ENCODE measurements at regions not wholly inside any gene's neighbourhood (a gene's known extent, or its start where the extent isn't known, plus 50 kb on each side); places are given as distances from the start of the nearest gene placed in this dataset.

DNA sequence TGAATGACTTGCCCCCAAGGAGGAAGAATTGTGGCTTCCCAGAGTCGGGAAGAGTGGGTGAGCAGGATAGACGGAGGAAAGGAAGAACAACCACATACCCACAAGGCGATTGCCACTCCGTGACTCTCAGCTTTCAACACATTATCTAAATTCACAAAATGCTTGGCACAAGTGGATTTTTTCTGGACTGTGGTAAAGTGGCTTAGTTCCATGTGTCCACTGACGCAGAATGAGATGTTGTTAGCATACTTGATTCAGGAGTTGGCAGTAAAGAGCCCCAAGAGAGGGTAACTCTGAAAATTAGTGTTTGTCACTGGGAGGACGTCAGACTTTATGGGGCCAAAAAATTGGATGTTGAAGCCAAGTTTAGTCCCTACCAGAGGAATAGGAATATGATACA is 198.8 kb upstream of the CTNNB1 start:
- Histone ChIP-seq H3K9me3 (ENCODE audit: control insufficient read depth in 5 of 5, low read length in 5 of 5) (no peaks in the 10 kb centered on the region), H3K27me3 (ENCODE audit: control insufficient read depth in 5 of 5, insufficient read depth in 4 of 5, low read length in 5 of 5) (peaks cover 0 to 2% (median 0%) of the 10 kb centered on the region in 5 donors), H3K4me1 (ENCODE audit: control insufficient read depth in 5 of 5, insufficient read depth in 5 of 5, low read length in 5 of 5) (peaks cover 0 to 22% (median 5%) of the 10 kb centered on the region in 5 donors), H3K27ac (ENCODE audit: low read depth, low read length) (no peak overlapping the region), H3K4me3 (ENCODE audit: low read depth in 1 of 5, low read length in 5 of 5) (no peak overlapping the region), H3K36me3 (ENCODE audit: control insufficient read depth in 5 of 5, insufficient read depth in 5 of 5, low read length in 5 of 5) (no peaks in the 10 kb centered on the region), H3K9ac (ENCODE audit: low read length in 5 of 5) (no peak overlapping the region)

DNA sequence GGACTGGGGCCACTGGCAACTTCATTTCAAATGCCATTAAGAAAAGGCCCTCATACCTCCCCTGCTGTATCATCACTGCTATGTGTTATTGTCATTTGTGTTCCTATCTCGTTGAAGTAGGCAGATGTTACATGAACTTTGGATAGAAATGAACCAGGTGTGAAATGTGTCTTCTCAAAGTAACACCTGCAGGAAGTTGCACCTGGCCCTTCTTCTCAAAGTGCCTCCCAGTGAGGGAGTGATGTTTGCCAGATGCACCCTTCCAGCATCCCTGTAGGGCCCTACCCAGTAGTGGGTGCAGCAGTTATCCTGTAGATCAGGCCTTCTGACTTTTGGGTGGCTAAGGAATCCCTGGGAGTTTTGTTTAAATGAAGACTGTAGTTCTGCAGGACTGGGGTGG is 197.7 kb upstream of the CTNNB1 start:
- no peak overlapping the region for H3K9ac ChIP-seq (ENCODE audit: low read length in 5 of 5)
- H3K36me3 ChIP-seq (ENCODE audit: control insufficient read depth in 5 of 5, insufficient read depth in 5 of 5, low read length in 5 of 5), result no peaks in the 10 kb centered on the region
- H3K27ac ChIP-seq (ENCODE audit: low read depth, low read length), result no peak overlapping the region
- H3K4me3 ChIP-seq (ENCODE audit: low read depth in 1 of 5, low read length in 5 of 5), result no peak overlapping the region
- H3K9me3 ChIP-seq (ENCODE audit: control insufficient read depth in 5 of 5, low read length in 5 of 5), result no peaks in the 10 kb centered on the region
- peaks cover 0 to 22% (median 5%) of the 10 kb centered on the region in 5 donors for H3K4me1 ChIP-seq (ENCODE audit: control insufficient read depth in 5 of 5, insufficient read depth in 5 of 5, low read length in 5 of 5)
- no peaks in the 10 kb centered on the region for H3K27me3 ChIP-seq (ENCODE audit: control insufficient read depth in 5 of 5, insufficient read depth in 4 of 5, low read length in 5 of 5)

DNA sequence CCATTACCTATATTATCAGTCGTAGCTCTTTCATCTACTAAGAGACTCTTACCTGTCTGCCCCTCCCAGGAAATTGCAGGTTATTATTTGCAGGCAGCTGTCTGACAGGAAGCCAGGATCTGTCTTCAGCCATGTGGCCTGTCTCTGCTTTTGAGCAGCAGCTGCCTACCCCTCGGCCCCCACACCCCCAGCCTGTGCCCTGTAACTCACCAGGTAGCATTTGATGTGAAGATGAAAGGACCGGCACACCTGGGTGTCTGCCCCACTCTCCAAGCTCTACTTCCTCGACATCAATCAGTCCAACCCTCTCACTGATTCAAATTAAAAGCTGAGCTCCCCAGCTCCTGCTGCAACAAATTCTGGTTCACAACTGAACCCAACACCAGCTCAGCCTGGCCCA is 197.2 kb upstream of the CTNNB1 start:
- peaks cover 0 to 22% (median 5%) of the 10 kb centered on the region in 5 donors for H3K4me1 ChIP-seq (ENCODE audit: control insufficient read depth in 5 of 5, insufficient read depth in 5 of 5, low read length in 5 of 5)

DNA sequence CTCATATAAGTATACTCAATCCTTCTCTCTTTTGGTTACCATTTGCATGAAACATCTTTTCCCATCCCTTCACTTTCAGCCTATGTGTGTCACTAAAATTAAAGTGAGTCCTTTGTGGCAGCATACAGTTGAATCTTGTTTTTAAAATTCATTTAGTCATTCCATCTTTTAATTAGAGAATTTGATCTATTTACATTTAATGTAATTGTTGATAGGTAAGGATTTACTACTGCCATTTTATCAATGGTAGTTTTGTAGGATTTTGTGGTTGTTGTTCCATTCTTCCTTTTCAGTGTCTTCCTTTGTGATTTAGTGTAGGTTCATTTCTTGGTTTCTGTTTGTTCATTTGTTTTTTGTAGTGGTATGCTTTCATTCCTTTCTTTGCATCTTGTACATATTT is 191.9 kb upstream of the CTNNB1 start:
- Histone ChIP-seq H3K9ac (ENCODE audit: low read length in 5 of 5) (no peak overlapping the region), H3K4me1 (ENCODE audit: control insufficient read depth in 5 of 5, insufficient read depth in 5 of 5, low read length in 5 of 5) (no peaks in the 10 kb centered on the region), H3K27ac (ENCODE audit: low read depth, low read length) (no peak overlapping the region), H3K27me3 (ENCODE audit: control insufficient read depth in 5 of 5, insufficient read depth in 4 of 5, low read length in 5 of 5) (peaks cover 0 to 4% (median 0%) of the 10 kb centered on the region in 5 donors), H3K9me3 (ENCODE audit: control insufficient read depth in 5 of 5, low read length in 5 of 5) (peaks cover 0 to 11% (median 6%) of the 10 kb centered on the region in 5 donors), H3K36me3 (ENCODE audit: control insufficient read depth in 5 of 5, insufficient read depth in 5 of 5, low read length in 5 of 5) (no peaks in the 10 kb centered on the region), H3K4me3 (ENCODE audit: low read depth in 1 of 5, low read length in 5 of 5) (no peak overlapping the region)

More for the DNA sequence above, 197.2 kb upstream of the CTNNB1 start:
- H3K27ac ChIP-seq (ENCODE audit: low read depth, low read length), result no peak overlapping the region
- H3K27me3 ChIP-seq (ENCODE audit: control insufficient read depth in 5 of 5, insufficient read depth in 4 of 5, low read length in 5 of 5), result no peaks in the 10 kb centered on the region
- peaks cover 0 to 4% (median 3%) of the 10 kb centered on the region in 5 donors for H3K9me3 ChIP-seq (ENCODE audit: control insufficient read depth in 5 of 5, low read length in 5 of 5)
- no peak overlapping the region for H3K9ac ChIP-seq (ENCODE audit: low read length in 5 of 5)
- H3K36me3 ChIP-seq (ENCODE audit: control insufficient read depth in 5 of 5, insufficient read depth in 5 of 5, low read length in 5 of 5), result no peaks in the 10 kb centered on the region
- H3K4me3 ChIP-seq (ENCODE audit: low read depth in 1 of 5, low read length in 5 of 5), result no peak overlapping the region

GRCh38 chr3:41011854-41012253 is 187.5 kb upstream of the CTNNB1 start:
- Histone ChIP-seq H3K27me3 (ENCODE audit: control insufficient read depth in 5 of 5, insufficient read depth in 4 of 5, low read length in 5 of 5) (peaks cover 0 to 8% (median 0%) of the 10 kb centered on the region in 5 donors), H3K27ac (ENCODE audit: low read depth, low read length) (no peak overlapping the region), H3K4me1 (ENCODE audit: control insufficient read depth in 5 of 5, insufficient read depth in 5 of 5, low read length in 5 of 5) (no peaks in the 10 kb centered on the region), H3K9me3 (ENCODE audit: control insufficient read depth in 5 of 5, low read length in 5 of 5) (peaks cover 0 to 10% (median 6%) of the 10 kb centered on the region in 5 donors), H3K9ac (ENCODE audit: low read length in 5 of 5) (no peak overlapping the region), H3K4me3 (ENCODE audit: low read depth in 1 of 5, low read length in 5 of 5) (no peak overlapping the region), H3K36me3 (ENCODE audit: control insufficient read depth in 5 of 5, insufficient read depth in 5 of 5, low read length in 5 of 5) (no peaks in the 10 kb centered on the region)

DNA sequence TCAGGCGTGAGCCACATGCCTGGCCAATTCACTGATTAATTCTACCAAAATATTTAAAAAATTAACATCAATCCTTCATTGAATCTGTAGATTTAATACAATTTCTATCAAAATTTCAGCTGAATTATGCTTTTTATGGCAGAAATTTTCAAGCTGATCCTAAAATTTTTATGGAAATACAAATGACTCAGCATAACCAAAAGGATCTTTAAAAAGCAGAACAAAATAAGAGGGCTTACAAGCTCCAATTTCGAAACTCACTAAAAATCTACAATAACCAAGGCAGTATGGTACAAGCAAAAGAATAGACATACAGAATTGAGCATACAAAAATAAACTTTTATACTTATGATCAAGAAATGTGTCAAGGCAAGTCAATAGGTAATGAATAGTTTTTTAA is 180.4 kb upstream of the CTNNB1 start:
- H3K36me3 ChIP-seq (ENCODE audit: control insufficient read depth in 5 of 5, insufficient read depth in 5 of 5, low read length in 5 of 5), result no peaks in the 10 kb centered on the region
- no peak overlapping the region for H3K4me3 ChIP-seq (ENCODE audit: low read depth in 1 of 5, low read length in 5 of 5)
- no peak overlapping the region for H3K9ac ChIP-seq (ENCODE audit: low read length in 5 of 5)
- H3K9me3 ChIP-seq (ENCODE audit: control insufficient read depth in 5 of 5, low read length in 5 of 5), result no peaks in the 10 kb centered on the region
- no peak overlapping the region for H3K27ac ChIP-seq (ENCODE audit: low read depth, low read length)
- no peaks in the 10 kb centered on the region for H3K4me1 ChIP-seq (ENCODE audit: control insufficient read depth in 5 of 5, insufficient read depth in 5 of 5, low read length in 5 of 5)
- no peaks in the 10 kb centered on the region for H3K27me3 ChIP-seq (ENCODE audit: control insufficient read depth in 5 of 5, insufficient read depth in 4 of 5, low read length in 5 of 5)

DNA sequence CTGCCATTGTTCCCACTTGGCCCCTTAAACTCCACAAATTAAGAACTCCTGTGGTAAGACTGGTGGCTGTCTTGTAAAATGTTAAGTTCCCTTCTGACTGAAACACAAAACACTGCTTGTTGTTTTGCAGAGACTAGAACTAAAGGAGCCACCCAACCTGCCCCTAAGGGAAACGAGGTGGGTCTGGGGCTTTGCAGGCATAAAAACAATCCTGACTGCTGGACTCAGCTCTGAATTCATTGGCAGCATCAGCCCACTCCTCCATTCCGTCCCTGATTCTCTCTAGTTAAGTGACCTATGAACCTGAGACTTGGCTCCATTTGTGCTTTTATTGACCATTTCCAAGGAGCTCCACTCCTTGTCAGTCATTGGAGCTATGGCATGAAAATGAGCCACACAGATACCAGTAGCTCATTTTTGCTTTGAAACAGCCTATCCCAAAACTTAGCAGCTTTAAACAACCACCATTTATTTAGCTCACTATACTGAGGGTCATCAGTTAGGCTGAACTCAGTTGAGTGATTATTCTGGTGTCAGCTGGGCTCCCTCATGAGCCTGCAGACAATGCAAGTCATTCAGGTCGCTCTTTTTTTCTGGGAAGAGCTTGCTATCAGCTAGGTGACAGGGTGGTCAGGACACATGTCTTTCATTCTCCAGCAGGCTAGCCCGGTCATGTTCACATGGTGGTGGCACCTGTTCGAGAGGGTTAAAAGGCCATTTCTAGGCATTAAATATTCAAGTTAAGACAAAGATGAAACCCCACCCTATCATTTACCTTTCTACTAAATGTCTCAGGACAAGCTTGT is 175.1 kb upstream of the CTNNB1 start:
- H3K9me3 ChIP-seq (ENCODE audit: control insufficient read depth in 5 of 5, low read length in 5 of 5), result no peaks in the 10 kb centered on the region
- H3K27me3 ChIP-seq (ENCODE audit: control insufficient read depth in 5 of 5, insufficient read depth in 4 of 5, low read length in 5 of 5), result no peaks in the 10 kb centered on the region

GRCh38 chr3:41026394-41027177 is 172.7 kb upstream of the CTNNB1 start:
- Histone ChIP-seq H3K9me3 (ENCODE audit: control insufficient read depth in 5 of 5, low read length in 5 of 5) (no peaks in the 10 kb centered on the region), H3K4me1 (ENCODE audit: control insufficient read depth in 5 of 5, insufficient read depth in 5 of 5, low read length in 5 of 5) (peaks cover 4 to 12% (median 8%) of the 10 kb centered on the region in 5 donors), H3K27me3 (ENCODE audit: control insufficient read depth in 5 of 5, insufficient read depth in 4 of 5, low read length in 5 of 5) (no peaks in the 10 kb centered on the region), H3K4me3 (ENCODE audit: low read depth in 1 of 5, low read length in 5 of 5) (no peak overlapping the region), H3K27ac (ENCODE audit: low read depth, low read length) (no peak overlapping the region), H3K9ac (ENCODE audit: low read length in 5 of 5) (no peak overlapping the region), H3K36me3 (ENCODE audit: control insufficient read depth in 5 of 5, insufficient read depth in 5 of 5, low read length in 5 of 5) (no peaks in the 10 kb centered on the region)

More for the DNA sequence above, 175.1 kb upstream of the CTNNB1 start:
- Histone ChIP-seq H3K4me3 (ENCODE audit: low read depth in 1 of 5, low read length in 5 of 5) (no peak overlapping the region), H3K27ac (ENCODE audit: low read depth, low read length) (no peak overlapping the region), H3K9ac (ENCODE audit: low read length in 5 of 5) (no peak overlapping the region), H3K36me3 (ENCODE audit: control insufficient read depth in 5 of 5, insufficient read depth in 5 of 5, low read length in 5 of 5) (no peaks in the 10 kb centered on the region), H3K4me1 (ENCODE audit: control insufficient read depth in 5 of 5, insufficient read depth in 5 of 5, low read length in 5 of 5) (peaks cover 4 to 11% (median 8%) of the 10 kb centered on the region in 5 donors)

GRCh38 chr3:41029356-41029755 is 169.9 kb upstream of the CTNNB1 start:
- Histone ChIP-seq H3K9me3 (ENCODE audit: control insufficient read depth in 5 of 5, low read length in 5 of 5) (no peaks in the 10 kb centered on the region), H3K27me3 (ENCODE audit: control insufficient read depth in 5 of 5, insufficient read depth in 4 of 5, low read length in 5 of 5) (no peaks in the 10 kb centered on the region), H3K4me1 (ENCODE audit: control insufficient read depth in 5 of 5, insufficient read depth in 5 of 5, low read length in 5 of 5) (peaks cover 4 to 12% (median 8%) of the 10 kb centered on the region in 5 donors), H3K36me3 (ENCODE audit: control insufficient read depth in 5 of 5, insufficient read depth in 5 of 5, low read length in 5 of 5) (no peaks in the 10 kb centered on the region), H3K27ac (ENCODE audit: low read depth, low read length) (no peak overlapping the region), H3K4me3 (ENCODE audit: low read depth in 1 of 5, low read length in 5 of 5) (no peak overlapping the region), H3K9ac (ENCODE audit: low read length in 5 of 5) (no peak overlapping the region)

GRCh38 chr3:41030220-41030619 is 169.1 kb upstream of the CTNNB1 start:
- H3K27ac ChIP-seq (ENCODE audit: low read depth, low read length), result no peak overlapping the region
- H3K9ac ChIP-seq (ENCODE audit: low read length in 5 of 5), result no peak overlapping the region
- H3K27me3 ChIP-seq (ENCODE audit: control insufficient read depth in 5 of 5, insufficient read depth in 4 of 5, low read length in 5 of 5), result no peaks in the 10 kb centered on the region
- no peak overlapping the region for H3K4me3 ChIP-seq (ENCODE audit: low read depth in 1 of 5, low read length in 5 of 5)
- no peaks in the 10 kb centered on the region for H3K36me3 ChIP-seq (ENCODE audit: control insufficient read depth in 5 of 5, insufficient read depth in 5 of 5, low read length in 5 of 5)
- H3K9me3 ChIP-seq (ENCODE audit: control insufficient read depth in 5 of 5, low read length in 5 of 5), result no peaks in the 10 kb centered on the region
- peaks cover 4 to 15% (median 8%) of the 10 kb centered on the region in 5 donors for H3K4me1 ChIP-seq (ENCODE audit: control insufficient read depth in 5 of 5, insufficient read depth in 5 of 5, low read length in 5 of 5)
